ENCODE measurements at regions not wholly inside any gene's neighbourhood (a gene's known extent, or its start where the extent isn't known, plus 50 kb on each side); places are given as distances from the start of the nearest gene placed in this dataset.

DNA sequence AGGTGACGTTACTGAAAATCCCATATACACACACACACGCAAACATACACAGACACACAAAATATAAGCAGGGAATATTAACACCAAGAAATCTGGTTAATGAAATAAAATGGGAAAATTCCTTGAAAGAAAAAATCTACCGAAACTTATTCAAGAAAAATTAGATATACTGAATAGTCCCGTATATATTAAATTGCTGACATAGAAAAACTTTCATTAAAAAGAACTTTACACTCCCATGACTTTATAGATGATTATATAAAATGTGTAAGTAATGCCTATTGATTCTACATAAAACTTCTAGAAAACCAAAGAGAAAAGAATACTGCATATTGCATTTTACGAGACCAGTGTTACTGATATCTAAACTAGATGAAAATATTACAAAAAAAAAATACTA lies 803.2 kb downstream of the SLC16A7 start:
- TF ChIP-seq, protein P1, sequence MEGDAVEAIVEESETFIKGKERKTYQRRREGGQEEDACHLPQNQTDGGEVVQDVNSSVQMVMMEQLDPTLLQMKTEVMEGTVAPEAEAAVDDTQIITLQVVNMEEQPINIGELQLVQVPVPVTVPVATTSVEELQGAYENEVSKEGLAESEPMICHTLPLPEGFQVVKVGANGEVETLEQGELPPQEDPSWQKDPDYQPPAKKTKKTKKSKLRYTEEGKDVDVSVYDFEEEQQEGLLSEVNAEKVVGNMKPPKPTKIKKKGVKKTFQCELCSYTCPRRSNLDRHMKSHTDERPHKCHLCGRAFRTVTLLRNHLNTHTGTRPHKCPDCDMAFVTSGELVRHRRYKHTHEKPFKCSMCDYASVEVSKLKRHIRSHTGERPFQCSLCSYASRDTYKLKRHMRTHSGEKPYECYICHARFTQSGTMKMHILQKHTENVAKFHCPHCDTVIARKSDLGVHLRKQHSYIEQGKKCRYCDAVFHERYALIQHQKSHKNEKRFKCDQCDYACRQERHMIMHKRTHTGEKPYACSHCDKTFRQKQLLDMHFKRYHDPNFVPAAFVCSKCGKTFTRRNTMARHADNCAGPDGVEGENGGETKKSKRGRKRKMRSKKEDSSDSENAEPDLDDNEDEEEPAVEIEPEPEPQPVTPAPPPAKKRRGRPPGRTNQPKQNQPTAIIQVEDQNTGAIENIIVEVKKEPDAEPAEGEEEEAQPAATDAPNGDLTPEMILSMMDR (IDR thresholded peaks at IDR 0.05; ENCODE audit: insufficient read depth, low read length, poor library complexity, severe bottlenecking) = no peak
- no peak for TF ChIP-seq EZH2phosphoT487 (conservative IDR thresholded peaks at IDR 0.05; ENCODE audit: low read length)
